ENCODE measurements at regions not wholly inside any gene's neighbourhood (a gene's known extent, or its start where the extent isn't known, plus 50 kb on each side); places are given as distances from the start of the nearest gene placed in this dataset.

GRCh38 chr7:33773053-33773452, 132.3 kb upstream of the BMPER start:
- Histone ChIP-seq H3K36me3 (replicated peaks; ENCODE audit: insufficient read depth, low read length) (no peaks in the 10 kb centered on the region), H3K9me2 (replicated peaks; ENCODE audit: insufficient read depth, low read length) (no peaks in the 10 kb centered on the region), H3K27me3 (replicated peaks; ENCODE audit: insufficient read depth, low read length) (no peaks in the 10 kb centered on the region), H3K4me3 (ENCODE audit: low read length) (no peak overlapping the region), H3K9me3 (replicated peaks; ENCODE audit: insufficient read depth, low read length) (no peaks in the 10 kb centered on the region), H4K20me1 (ENCODE audit: insufficient read depth, low read length) (no peaks in the 10 kb centered on the region), H3K79me2 (ENCODE audit: low read length) (no peaks in the 10 kb centered on the region), H3K27ac (ENCODE audit: low read length) (no peak overlapping the region), H3K9ac (ENCODE audit: low read length) (no peak overlapping the region), H3K4me2 (ENCODE audit: low read depth, low read length) (no peak overlapping the region), H2AFZ (ENCODE audit: low read length) (no peak overlapping the region), H3F3A (ENCODE audit: insufficient read depth, low read length) (no peaks in the 10 kb centered on the region), H3K4me1 (ENCODE audit: low read length) (no peaks in the 10 kb centered on the region)
- no peak for DNase-seq
- no peak for TF ChIP-seq EZH2phosphoT487 (IDR thresholded peaks at IDR 0.05; ENCODE audit: low read length)

GRCh38 chr7:33774762-33775523, 130.4 kb upstream of the BMPER start:
- Histone ChIP-seq H3K9ac (ENCODE audit: low read length) (no peak overlapping the region), H2AFZ (ENCODE audit: low read length) (no peak overlapping the region), H3K4me3 (ENCODE audit: low read length) (no peak overlapping the region), H3K27me3 (replicated peaks; ENCODE audit: insufficient read depth, low read length) (no peaks in the 10 kb centered on the region), H4K20me1 (ENCODE audit: insufficient read depth, low read length) (no peaks in the 10 kb centered on the region), H3K4me1 (ENCODE audit: low read length) (no peaks in the 10 kb centered on the region), H3F3A (ENCODE audit: insufficient read depth, low read length) (no peaks in the 10 kb centered on the region), H3K36me3 (replicated peaks; ENCODE audit: insufficient read depth, low read length) (no peaks in the 10 kb centered on the region), H3K79me2 (ENCODE audit: low read length) (no peaks in the 10 kb centered on the region), H3K9me3 (replicated peaks; ENCODE audit: insufficient read depth, low read length) (no peaks in the 10 kb centered on the region), H3K4me2 (ENCODE audit: low read depth, low read length) (no peak overlapping the region), H3K27ac (ENCODE audit: low read length) (no peak overlapping the region), H3K9me2 (replicated peaks; ENCODE audit: insufficient read depth, low read length) (no peaks in the 10 kb centered on the region)
- no peak for DNase-seq
- TF ChIP-seq CTCF (IDR thresholded peaks at IDR 0.05; ENCODE audit: low read length) (no peak), EZH2 (optimal IDR thresholded peaks at IDR 0.05; ENCODE audit: low read depth, low read length) (no peak), EZH2phosphoT487 (IDR thresholded peaks at IDR 0.05; ENCODE audit: low read length) (no peak)

DNA sequence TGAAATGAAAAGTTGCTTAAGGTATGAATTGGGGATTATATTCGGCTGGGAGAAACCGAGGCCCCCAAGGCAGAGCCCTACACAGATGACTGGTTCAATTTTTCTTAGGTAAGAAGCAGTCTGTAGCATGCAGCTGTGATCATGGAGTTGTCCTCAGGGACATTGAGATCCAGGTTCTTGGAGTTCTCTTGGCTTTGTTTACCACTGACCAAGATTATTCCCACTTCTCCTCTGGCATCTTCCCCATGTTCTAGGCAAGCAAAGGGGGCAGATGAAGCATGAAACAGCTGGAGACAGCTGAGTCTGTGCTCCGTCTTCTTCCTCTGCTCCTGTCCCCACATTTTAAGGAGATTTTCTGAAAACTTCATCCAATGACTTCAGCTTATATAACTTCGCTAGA, 129.5 kb upstream of the BMPER start:
- Histone ChIP-seq H3K4me2 (ENCODE audit: low read depth, low read length) (no peak overlapping the region), H3F3A (ENCODE audit: insufficient read depth, low read length) (no peaks in the 10 kb centered on the region), H2AFZ (ENCODE audit: low read length) (no peak overlapping the region), H3K36me3 (replicated peaks; ENCODE audit: insufficient read depth, low read length) (no peaks in the 10 kb centered on the region), H3K79me2 (ENCODE audit: low read length) (no peaks in the 10 kb centered on the region), H3K27ac (ENCODE audit: low read length) (no peak overlapping the region), H3K4me1 (ENCODE audit: low read length) (no peaks in the 10 kb centered on the region), H3K4me3 (ENCODE audit: low read length) (no peak overlapping the region), H3K27me3 (replicated peaks; ENCODE audit: insufficient read depth, low read length) (no peaks in the 10 kb centered on the region), H4K20me1 (ENCODE audit: insufficient read depth, low read length) (no peaks in the 10 kb centered on the region), H3K9me3 (replicated peaks; ENCODE audit: insufficient read depth, low read length) (no peaks in the 10 kb centered on the region), H3K9me2 (replicated peaks; ENCODE audit: insufficient read depth, low read length) (no peaks in the 10 kb centered on the region), H3K9ac (ENCODE audit: low read length) (no peak overlapping the region)
- no peak for TF ChIP-seq EZH2phosphoT487 (IDR thresholded peaks at IDR 0.05; ENCODE audit: low read length)
- TF ChIP-seq CTCF (IDR thresholded peaks at IDR 0.05; ENCODE audit: low read length), result no peak
- no peak for TF ChIP-seq EZH2 (optimal IDR thresholded peaks at IDR 0.05; ENCODE audit: low read depth, low read length)
- DNase-seq, result no peak

DNA sequence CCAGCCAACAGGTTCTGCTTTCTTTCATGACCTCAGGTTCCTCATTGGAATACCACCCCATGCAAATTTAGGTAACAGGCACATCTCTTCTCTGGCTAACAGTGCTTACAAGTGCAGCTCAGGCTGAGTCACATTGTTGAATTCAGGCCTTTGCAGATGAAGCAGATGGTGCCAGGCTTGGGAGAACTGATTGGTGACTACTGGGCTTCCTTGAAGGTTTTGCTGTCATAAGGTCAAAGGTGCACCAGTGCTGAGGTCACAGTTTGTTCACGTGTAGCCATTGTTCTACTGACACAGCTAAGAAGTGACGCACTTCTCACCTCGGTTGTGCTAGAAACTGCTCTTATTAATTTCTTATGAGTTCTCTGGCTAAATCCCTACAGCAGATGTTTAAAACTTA, 128.6 kb upstream of the BMPER start:
- Histone ChIP-seq H3K9ac (ENCODE audit: low read length) (no peak overlapping the region), H3K27me3 (replicated peaks; ENCODE audit: insufficient read depth, low read length) (no peaks in the 10 kb centered on the region), H3K9me2 (replicated peaks; ENCODE audit: insufficient read depth, low read length) (no peaks in the 10 kb centered on the region), H3K4me3 (ENCODE audit: low read length) (no peak overlapping the region), H4K20me1 (ENCODE audit: insufficient read depth, low read length) (no peaks in the 10 kb centered on the region), H3K27ac (ENCODE audit: low read length) (no peak overlapping the region), H3F3A (ENCODE audit: insufficient read depth, low read length) (no peaks in the 10 kb centered on the region), H3K4me1 (ENCODE audit: low read length) (no peaks in the 10 kb centered on the region), H3K9me3 (replicated peaks; ENCODE audit: insufficient read depth, low read length) (no peaks in the 10 kb centered on the region), H3K4me2 (ENCODE audit: low read depth, low read length) (no peak overlapping the region), H3K79me2 (ENCODE audit: low read length) (no peaks in the 10 kb centered on the region), H3K36me3 (replicated peaks; ENCODE audit: insufficient read depth, low read length) (no peaks in the 10 kb centered on the region), H2AFZ (ENCODE audit: low read length) (no peak overlapping the region)
- TF ChIP-seq EZH2 (optimal IDR thresholded peaks at IDR 0.05; ENCODE audit: low read depth, low read length) (no peak), CTCF (IDR thresholded peaks at IDR 0.05; ENCODE audit: low read length) (no peak), EZH2phosphoT487 (IDR thresholded peaks at IDR 0.05; ENCODE audit: low read length) (no peak)
- DNase-seq, result no peak

All from MM.1S (cell line).